ENCODE measurements at regions not wholly inside any gene's neighbourhood (a gene's known extent, or its start where the extent isn't known, plus 50 kb on each side); places are given as distances from the start of the nearest gene placed in this dataset.

DNA sequence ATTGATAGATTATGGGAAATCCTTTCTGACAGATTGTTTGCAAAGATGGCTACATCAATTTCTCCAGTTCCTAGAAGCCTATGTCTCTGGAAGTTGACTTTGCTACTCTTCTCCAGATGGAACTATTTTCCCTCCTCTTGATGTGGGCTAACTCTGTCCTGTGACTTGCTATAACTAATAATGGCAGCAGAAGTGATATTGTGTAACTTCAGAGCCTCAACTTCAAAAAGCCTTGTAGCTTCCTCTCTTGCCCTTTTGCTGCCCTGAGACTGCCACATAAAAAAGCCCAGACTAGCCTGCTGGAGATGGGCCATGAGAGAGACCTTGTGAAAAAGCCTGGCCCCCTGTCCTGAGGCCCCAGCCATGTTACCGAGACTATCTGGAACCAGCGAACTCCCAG, 210.7 kb upstream of the SLC7A11 start:
- no peak for TF ChIP-seq SUZ12 (IDR thresholded peaks at IDR 0.05; ENCODE audit: extremely low read depth, insufficient read depth, insufficient read length)
- no peak for TF ChIP-seq YY1 (IDR thresholded peaks at IDR 0.05; ENCODE audit: insufficient read depth, insufficient read length)
- TF ChIP-seq ZNF274 (IDR thresholded peaks at IDR 0.05; ENCODE audit: low read depth, low read length): no peak
